ENCODE measurements at regions not wholly inside any gene's neighbourhood (a gene's known extent, or its start where the extent isn't known, plus 50 kb on each side); places are given as distances from the start of the nearest gene placed in this dataset.
"Not testable (repeated sequence)": the region's sequence is repeated elsewhere in the genome, so short reads cannot be mapped to it uniquely, and the experiment has no call there.

- H2AFZ ChIP-seq (ENCODE audit: low read length) = no peak overlapping the region
- H3K9me3 ChIP-seq (ENCODE audit: insufficient read depth, low read depth, low read length) = no peaks in the 10 kb centered on the region
- H3K36me3 ChIP-seq (ENCODE audit: insufficient read depth, low read length) = no peaks in the 10 kb centered on the region
- no peaks in the 10 kb centered on the region for H3F3A ChIP-seq (ENCODE audit: low read depth)
- H4K20me1 ChIP-seq (ENCODE audit: insufficient read depth, low read length, poor library complexity, severe bottlenecking) = no peaks in the 10 kb centered on the region
- no peak for TF ChIP-seq EZH2phosphoT487 (IDR thresholded peaks at IDR 0.05; ENCODE audit: borderline replicate concordance)
- TF ChIP-seq CTCF (conservative IDR thresholded peaks at IDR 0.05; ENCODE audit: low read length) = no peak
- H3K4me2 ChIP-seq (ENCODE audit: low read depth, low read length, poor library complexity, severe bottlenecking) = no peak overlapping the region
- no peaks in the 10 kb centered on the region for H3K4me1 ChIP-seq (ENCODE audit: insufficient read depth, low read length, poor library complexity, severe bottlenecking)
- no peak overlapping the region for H3K9ac ChIP-seq (ENCODE audit: low read depth, low read length, poor library complexity, severe bottlenecking)
- no peaks in the 10 kb centered on the region for H3K9me2 ChIP-seq (replicated peaks; ENCODE audit: low read depth, low read length)
- no peaks in the 10 kb centered on the region for H3K27me3 ChIP-seq (ENCODE audit: insufficient read depth, low read length, poor library complexity, severe bottlenecking)
- H3K79me2 ChIP-seq (ENCODE audit: insufficient read depth, low read length) = no peaks in the 10 kb centered on the region
- H3K4me3 ChIP-seq (ENCODE audit: low read length, poor library complexity, severe bottlenecking) = no peak overlapping the region
These were observed 369.2 kb downstream of the OSTF1 start for GRCh38 chr9:75457474-75458011.

- H3K9ac ChIP-seq (ENCODE audit: low read depth, low read length, poor library complexity, severe bottlenecking); H3K36me3 ChIP-seq (ENCODE audit: insufficient read depth, low read length); H3K79me2 ChIP-seq (ENCODE audit: insufficient read depth, low read length); H3K9me2 ChIP-seq (replicated peaks; ENCODE audit: low read depth, low read length); H2AFZ ChIP-seq (ENCODE audit: low read length); H3K4me3 ChIP-seq (ENCODE audit: low read length, poor library complexity, severe bottlenecking); H3K27me3 ChIP-seq (ENCODE audit: insufficient read depth, low read length, poor library complexity, severe bottlenecking); H3K9me3 ChIP-seq (ENCODE audit: insufficient read depth, low read depth, low read length); H3K4me1 ChIP-seq (ENCODE audit: insufficient read depth, low read length, poor library complexity, severe bottlenecking); H3K4me2 ChIP-seq (ENCODE audit: low read depth, low read length, poor library complexity, severe bottlenecking); H4K20me1 ChIP-seq (ENCODE audit: insufficient read depth, low read length, poor library complexity, severe bottlenecking); H3F3A ChIP-seq (ENCODE audit: low read depth): not testable (repeated sequence)
These were observed 371.0 kb downstream of the OSTF1 start for GRCh38 chr9:75459311-75459710.

- H3K9me2 ChIP-seq (replicated peaks; ENCODE audit: low read depth, low read length) = no peaks in the 10 kb centered on the region
- H3K9me3 ChIP-seq (ENCODE audit: insufficient read depth, low read depth, low read length) = no peaks in the 10 kb centered on the region
- TF ChIP-seq EZH2phosphoT487 (IDR thresholded peaks at IDR 0.05; ENCODE audit: borderline replicate concordance) (no peak), CTCF (conservative IDR thresholded peaks at IDR 0.05; ENCODE audit: low read length) (no peak)
- no peak overlapping the region for H2AFZ ChIP-seq (ENCODE audit: low read length)
- no peaks in the 10 kb centered on the region for H3K79me2 ChIP-seq (ENCODE audit: insufficient read depth, low read length)
- H3K27me3 ChIP-seq (ENCODE audit: insufficient read depth, low read length, poor library complexity, severe bottlenecking) = no peaks in the 10 kb centered on the region
- no peak overlapping the region for H3K4me3 ChIP-seq (ENCODE audit: low read length, poor library complexity, severe bottlenecking)
- H3K4me1 ChIP-seq (ENCODE audit: insufficient read depth, low read length, poor library complexity, severe bottlenecking) = no peaks in the 10 kb centered on the region
- H3F3A ChIP-seq (ENCODE audit: low read depth) = no peaks in the 10 kb centered on the region
- H3K36me3 ChIP-seq (ENCODE audit: insufficient read depth, low read length) = no peaks in the 10 kb centered on the region
- H3K9ac ChIP-seq (ENCODE audit: low read depth, low read length, poor library complexity, severe bottlenecking) = no peak overlapping the region
- no peak overlapping the region for H3K4me2 ChIP-seq (ENCODE audit: low read depth, low read length, poor library complexity, severe bottlenecking)
- H4K20me1 ChIP-seq (ENCODE audit: insufficient read depth, low read length, poor library complexity, severe bottlenecking) = no peaks in the 10 kb centered on the region
These were observed 372.9 kb downstream of the OSTF1 start for GRCh38 chr9:75461183-75461582.

GRCh38 chr9:75462866-75463265 lies 374.6 kb downstream of the OSTF1 start:
- Histone ChIP-seq H2AFZ (ENCODE audit: low read length) (no peak overlapping the region), H3K9me3 (ENCODE audit: insufficient read depth, low read depth, low read length) (no peaks in the 10 kb centered on the region), H3K4me1 (ENCODE audit: insufficient read depth, low read length, poor library complexity, severe bottlenecking) (no peaks in the 10 kb centered on the region), H3F3A (ENCODE audit: low read depth) (no peaks in the 10 kb centered on the region), H3K4me3 (ENCODE audit: low read length, poor library complexity, severe bottlenecking) (no peak overlapping the region), H3K4me2 (ENCODE audit: low read depth, low read length, poor library complexity, severe bottlenecking) (no peak overlapping the region), H3K36me3 (ENCODE audit: insufficient read depth, low read length) (no peaks in the 10 kb centered on the region), H3K27me3 (ENCODE audit: insufficient read depth, low read length, poor library complexity, severe bottlenecking) (no peaks in the 10 kb centered on the region), H4K20me1 (ENCODE audit: insufficient read depth, low read length, poor library complexity, severe bottlenecking) (no peaks in the 10 kb centered on the region), H3K79me2 (ENCODE audit: insufficient read depth, low read length) (no peaks in the 10 kb centered on the region), H3K9me2 (replicated peaks; ENCODE audit: low read depth, low read length) (no peaks in the 10 kb centered on the region), H3K9ac (ENCODE audit: low read depth, low read length, poor library complexity, severe bottlenecking) (no peak overlapping the region)
- TF ChIP-seq CTCF (conservative IDR thresholded peaks at IDR 0.05; ENCODE audit: low read length) (no peak), EZH2phosphoT487 (IDR thresholded peaks at IDR 0.05; ENCODE audit: borderline replicate concordance) (no peak)

Data from Loucy (cell line).